Astrocyte (in vitro differentiated cells and primary cell): ENCODE measurements at regions not wholly inside any gene's neighbourhood (a gene's known extent, or its start where the extent isn't known, plus 50 kb on each side); places are given as distances from the start of the nearest gene placed in this dataset.

ENCODE experiments used
- DNase-seq: peaks from one replicate; pipeline ENCODE4 v3.0.0-alpha.2; 2010; ENCODE audit warnings: low read depth
- FAIRE-seq: peaks from 2 replicates; lab custom pipeline; 2011; peaks lifted over from hg19 to GRCh38; lab: Jason Lieb, UNC
- H2AFZ ChIP-seq: 2 replicates; pipeline ENCODE4 v1.6.0; 2012; ENCODE audit warnings: low read depth, low read length, inconsistent platforms
- H3K27ac ChIP-seq: 2 replicates; pipeline ENCODE4 v1.5.1; 2011; ENCODE audit warnings: low read depth, low read length, inconsistent platforms
- H3K27me3 ChIP-seq: 2 replicates; pipeline ENCODE4 v1.6.0; 2011; ENCODE audit warnings: low read length, inconsistent platforms; ENCODE audit not compliant: insufficient read depth
- H3K36me3 ChIP-seq: 2 replicates; pipeline ENCODE4 v1.5.1; 2011; ENCODE audit warnings: low read length, inconsistent platforms; ENCODE audit not compliant: insufficient read depth
- H3K4me1 ChIP-seq: 2 replicates; pipeline ENCODE4 v1.5.1; 2011; ENCODE audit warnings: low read length, inconsistent platforms; ENCODE audit not compliant: insufficient read depth
- H3K4me2 ChIP-seq: 2 replicates; pipeline ENCODE4 v1.6.0; 2012; ENCODE audit warnings: low read length, inconsistent platforms
- H3K4me3 ChIP-seq: 2 replicates; pipeline ENCODE4 v1.5.1; 2011; ENCODE audit warnings: low read depth, mild to moderate bottlenecking, low read length, inconsistent platforms; ENCODE audit not compliant: insufficient read depth
- H3K79me2 ChIP-seq: 2 replicates; pipeline ENCODE4 v1.6.0; 2012; ENCODE audit warnings: mild to moderate bottlenecking, low read length, inconsistent platforms; ENCODE audit not compliant: insufficient read depth
- H3K9ac ChIP-seq: 2 replicates; pipeline ENCODE4 v1.6.0; 2012; ENCODE audit warnings: mild to moderate bottlenecking, low read length, inconsistent platforms
- H3K9me3 ChIP-seq: 2 replicates; pipeline ENCODE4 v1.5.1; 2012; ENCODE audit warnings: low read depth, mild to moderate bottlenecking, low read length, inconsistent platforms; ENCODE audit not compliant: insufficient read depth
- H4K20me1 ChIP-seq: 2 replicates; pipeline ENCODE4 v1.6.0; 2012; ENCODE audit warnings: low read length, inconsistent platforms; ENCODE audit not compliant: insufficient read depth
- H3K27ac Mint-ChIP-seq: one replicate; pipeline ENCODE4 v1.8.0; 2021; ENCODE audit warnings: mild to moderate bottlenecking, mixed read lengths; ENCODE audit not compliant: unreplicated experiment
- H3K27me3 Mint-ChIP-seq: one replicate; pipeline ENCODE4 v1.8.0; 2021; ENCODE audit warnings: low read depth, mixed read lengths; ENCODE audit not compliant: unreplicated experiment
- H3K36me3 Mint-ChIP-seq: one replicate; pipeline ENCODE4 v1.8.0; 2021; ENCODE audit warnings: low read depth, mixed read lengths; ENCODE audit not compliant: unreplicated experiment
- H3K4me1 Mint-ChIP-seq: one replicate; pipeline ENCODE4 v1.8.0; 2021; ENCODE audit warnings: low read depth, mixed read lengths; ENCODE audit not compliant: unreplicated experiment
- H3K4me3 Mint-ChIP-seq: one replicate; pipeline ENCODE4 v1.8.0; 2021; ENCODE audit warnings: mild to moderate bottlenecking, moderate library complexity, mixed read lengths; ENCODE audit not compliant: unreplicated experiment
- H3K9me3 Mint-ChIP-seq: one replicate; pipeline ENCODE4 v1.8.0; 2021; ENCODE audit warnings: mild to moderate bottlenecking, mixed read lengths; ENCODE audit not compliant: unreplicated experiment
- EZH2 ChIP-seq: IDR thresholded peaks from 2 replicates; pipeline ENCODE4 v1.6.1; 2012; ENCODE audit warnings: mild to moderate bottlenecking, low read length, inconsistent platforms; ENCODE audit not compliant: insufficient read depth
- TF ChIP-seq, protein P1 (sequence below): IDR thresholded peaks from 2 replicates; pipeline ENCODE4 v1.5.1; 2011; ENCODE audit warnings: low read depth, mild to moderate bottlenecking, inconsistent platforms, low read length, moderate library complexity; ENCODE audit not compliant: insufficient read depth

DNA sequence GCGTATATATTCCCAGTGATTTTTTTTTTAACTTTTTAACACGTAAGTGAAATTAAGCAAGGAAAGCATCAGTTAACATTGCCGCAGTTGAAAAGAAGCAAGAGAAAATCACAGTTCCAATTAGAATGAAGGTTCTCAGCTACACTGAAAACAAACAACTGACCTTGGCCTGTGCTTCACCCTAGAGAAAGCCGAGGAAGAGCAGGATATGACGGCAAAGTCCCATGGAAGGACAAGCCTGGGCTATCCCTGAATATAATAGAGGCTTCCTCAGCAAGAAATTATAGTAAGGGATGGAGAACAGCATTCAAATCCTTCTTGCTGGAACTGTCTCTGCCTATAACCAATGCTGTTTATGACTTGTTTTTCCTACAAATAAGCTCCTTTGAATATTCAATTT, 83.0 kb upstream of the INHBA start:
- TF ChIP-seq, protein P1, sequence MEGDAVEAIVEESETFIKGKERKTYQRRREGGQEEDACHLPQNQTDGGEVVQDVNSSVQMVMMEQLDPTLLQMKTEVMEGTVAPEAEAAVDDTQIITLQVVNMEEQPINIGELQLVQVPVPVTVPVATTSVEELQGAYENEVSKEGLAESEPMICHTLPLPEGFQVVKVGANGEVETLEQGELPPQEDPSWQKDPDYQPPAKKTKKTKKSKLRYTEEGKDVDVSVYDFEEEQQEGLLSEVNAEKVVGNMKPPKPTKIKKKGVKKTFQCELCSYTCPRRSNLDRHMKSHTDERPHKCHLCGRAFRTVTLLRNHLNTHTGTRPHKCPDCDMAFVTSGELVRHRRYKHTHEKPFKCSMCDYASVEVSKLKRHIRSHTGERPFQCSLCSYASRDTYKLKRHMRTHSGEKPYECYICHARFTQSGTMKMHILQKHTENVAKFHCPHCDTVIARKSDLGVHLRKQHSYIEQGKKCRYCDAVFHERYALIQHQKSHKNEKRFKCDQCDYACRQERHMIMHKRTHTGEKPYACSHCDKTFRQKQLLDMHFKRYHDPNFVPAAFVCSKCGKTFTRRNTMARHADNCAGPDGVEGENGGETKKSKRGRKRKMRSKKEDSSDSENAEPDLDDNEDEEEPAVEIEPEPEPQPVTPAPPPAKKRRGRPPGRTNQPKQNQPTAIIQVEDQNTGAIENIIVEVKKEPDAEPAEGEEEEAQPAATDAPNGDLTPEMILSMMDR: no peak
- TF ChIP-seq EZH2: no peak
- Mint-ChIP-seq H3K4me3 (no peak overlapping the region), H3K4me1 (peaks cover 4% of the 10 kb centered on the region), H3K27ac (no peak overlapping the region), H3K27me3 (no peaks in the 10 kb centered on the region), H3K36me3 (no peaks in the 10 kb centered on the region), H3K9me3 (no peaks in the 10 kb centered on the region)
- Histone ChIP-seq H3K27me3 (no peaks in the 10 kb centered on the region), H3K9ac (no peak overlapping the region), H3K4me1 (no peaks in the 10 kb centered on the region), H3K36me3 (no peaks in the 10 kb centered on the region), H3K27ac (no peak overlapping the region), H3K9me3 (no peaks in the 10 kb centered on the region), H2AFZ (no peak overlapping the region), H4K20me1 (no peaks in the 10 kb centered on the region), H3K4me3 (no peak overlapping the region), H3K79me2 (no peaks in the 10 kb centered on the region), H3K4me2 (no peak overlapping the region)
- no peak for FAIRE-seq
- no peak for DNase-seq

- no peak overlapping the region for H3K4me3 Mint-ChIP-seq
- H3K4me1 Mint-ChIP-seq: peaks cover 4% of the 10 kb centered on the region
- no peaks in the 10 kb centered on the region for H3K27me3 ChIP-seq
- H3K27me3 Mint-ChIP-seq: no peaks in the 10 kb centered on the region
- no peak overlapping the region for H3K4me3 ChIP-seq
- TF ChIP-seq, protein P1: no peak
- TF ChIP-seq EZH2: no peak
- no peaks in the 10 kb centered on the region for H3K36me3 ChIP-seq
- H3K9me3 Mint-ChIP-seq: no peaks in the 10 kb centered on the region
- H3K27ac Mint-ChIP-seq: no peak overlapping the region
- H4K20me1 ChIP-seq: no peaks in the 10 kb centered on the region
- H3K36me3 Mint-ChIP-seq: no peaks in the 10 kb centered on the region
- H3K79me2 ChIP-seq: no peaks in the 10 kb centered on the region
- H3K27ac ChIP-seq: no peak overlapping the region
- no peaks in the 10 kb centered on the region for H3K4me1 ChIP-seq
- no peak for DNase-seq
- H2AFZ ChIP-seq: no peak overlapping the region
- no peaks in the 10 kb centered on the region for H3K9me3 ChIP-seq
- no peak overlapping the region for H3K9ac ChIP-seq
- H3K4me2 ChIP-seq: no peak overlapping the region
- FAIRE-seq: no peak
These were observed 82.4 kb upstream of the INHBA start for GRCh38 chr7:41785265-41785664.

GRCh38 chr7:41779918-41780317, 77.0 kb upstream of the INHBA start:
- Histone ChIP-seq H3K27ac (no peak overlapping the region), H3K36me3 (no peaks in the 10 kb centered on the region), H3K27me3 (no peaks in the 10 kb centered on the region), H3K4me3 (no peak overlapping the region), H3K4me2 (no peak overlapping the region), H2AFZ (no peak overlapping the region), H4K20me1 (no peaks in the 10 kb centered on the region), H3K4me1 (no peaks in the 10 kb centered on the region), H3K9ac (no peak overlapping the region), H3K9me3 (no peaks in the 10 kb centered on the region), H3K79me2 (no peaks in the 10 kb centered on the region)
- H3K27ac Mint-ChIP-seq: no peak overlapping the region
- H3K27me3 Mint-ChIP-seq: no peaks in the 10 kb centered on the region
- FAIRE-seq: no peak
- TF ChIP-seq, protein P1: no peak
- TF ChIP-seq EZH2: no peak
- no peak for DNase-seq
- H3K36me3 Mint-ChIP-seq: no peaks in the 10 kb centered on the region
- peaks cover 3% of the 10 kb centered on the region for H3K9me3 Mint-ChIP-seq
- H3K4me3 Mint-ChIP-seq: no peak overlapping the region
- no peaks in the 10 kb centered on the region for H3K4me1 Mint-ChIP-seq
